Epithelial cell of proximal tubule (primary cell): ENCODE measurements at regions not wholly inside any gene's neighbourhood (a gene's known extent, or its start where the extent isn't known, plus 50 kb on each side); places are given as distances from the start of the nearest gene placed in this dataset.
"Not testable (repeated sequence)": the region's sequence is repeated elsewhere in the genome, so short reads cannot be mapped to it uniquely, and the experiment has no call there.

Experiments used
- DNase-seq: peaks from one replicate; pipeline ENCODE4 v3.0.0-alpha.2; 2011; ENCODE audit warnings: low read depth
- H3K4me3 ChIP-seq: 2 replicates; pipeline ENCODE4 v1.5.1; 2011; ENCODE audit warnings: low read depth, mild to moderate bottlenecking, low read length
- TF ChIP-seq, protein P1 (sequence below): conservative IDR thresholded peaks from 2 replicates; pipeline ENCODE4 v1.5.1; 2012; ENCODE audit warnings: low read depth, mild to moderate bottlenecking, low read length

DNA sequence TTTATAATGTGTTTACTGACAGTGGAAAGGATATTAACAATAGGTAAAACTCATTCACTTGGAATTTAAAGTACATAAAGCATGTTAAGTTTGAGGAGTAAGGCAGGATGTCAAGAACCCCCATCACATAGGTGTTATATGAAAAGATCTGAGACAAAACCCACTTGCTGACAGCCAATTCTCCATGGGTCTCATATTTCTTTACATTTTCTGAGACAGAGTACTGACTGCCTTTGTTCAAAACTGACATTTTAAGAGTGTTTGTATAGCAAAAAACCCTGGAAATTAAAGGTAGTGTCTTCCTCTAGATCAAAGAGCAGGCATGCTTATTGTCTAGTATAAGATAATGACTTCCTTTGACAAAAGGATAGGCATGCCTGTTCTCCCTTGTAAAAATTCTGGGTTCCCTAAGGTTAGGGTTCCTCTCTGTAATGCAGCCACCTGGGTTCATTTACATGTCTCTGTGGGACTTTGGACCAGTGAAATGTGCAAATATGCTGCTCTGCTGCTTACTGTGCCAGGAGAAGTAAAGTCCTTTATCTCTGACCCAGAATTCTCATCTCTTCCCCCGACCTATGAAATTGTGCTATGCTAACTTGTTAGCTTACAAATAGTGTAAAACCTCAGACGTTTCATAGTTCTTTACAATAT, 123.6 kb downstream of the PCDH18 start:
- TF ChIP-seq, protein P1, sequence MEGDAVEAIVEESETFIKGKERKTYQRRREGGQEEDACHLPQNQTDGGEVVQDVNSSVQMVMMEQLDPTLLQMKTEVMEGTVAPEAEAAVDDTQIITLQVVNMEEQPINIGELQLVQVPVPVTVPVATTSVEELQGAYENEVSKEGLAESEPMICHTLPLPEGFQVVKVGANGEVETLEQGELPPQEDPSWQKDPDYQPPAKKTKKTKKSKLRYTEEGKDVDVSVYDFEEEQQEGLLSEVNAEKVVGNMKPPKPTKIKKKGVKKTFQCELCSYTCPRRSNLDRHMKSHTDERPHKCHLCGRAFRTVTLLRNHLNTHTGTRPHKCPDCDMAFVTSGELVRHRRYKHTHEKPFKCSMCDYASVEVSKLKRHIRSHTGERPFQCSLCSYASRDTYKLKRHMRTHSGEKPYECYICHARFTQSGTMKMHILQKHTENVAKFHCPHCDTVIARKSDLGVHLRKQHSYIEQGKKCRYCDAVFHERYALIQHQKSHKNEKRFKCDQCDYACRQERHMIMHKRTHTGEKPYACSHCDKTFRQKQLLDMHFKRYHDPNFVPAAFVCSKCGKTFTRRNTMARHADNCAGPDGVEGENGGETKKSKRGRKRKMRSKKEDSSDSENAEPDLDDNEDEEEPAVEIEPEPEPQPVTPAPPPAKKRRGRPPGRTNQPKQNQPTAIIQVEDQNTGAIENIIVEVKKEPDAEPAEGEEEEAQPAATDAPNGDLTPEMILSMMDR = no peak
- DNase-seq = no peak
- H3K4me3 ChIP-seq = no peak overlapping the region

DNA sequence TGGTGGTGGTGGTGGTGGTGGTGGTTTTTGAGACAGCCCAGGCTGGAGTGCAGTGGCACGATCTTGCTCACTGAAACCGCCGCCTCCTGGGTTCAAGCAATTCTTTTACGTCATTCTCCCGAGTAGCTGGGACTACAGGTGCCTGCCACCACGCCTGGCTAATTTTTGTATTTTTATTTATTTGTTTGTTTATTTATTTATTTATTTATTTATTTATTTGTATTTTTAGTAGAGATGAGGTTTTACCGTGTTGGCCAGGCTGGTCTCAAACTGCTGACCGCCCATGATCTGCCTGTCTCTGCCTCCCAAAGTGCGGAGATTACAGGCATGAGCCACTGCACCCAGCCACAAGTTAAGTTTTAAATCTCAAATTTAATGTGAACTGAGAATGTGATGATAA, 126.5 kb downstream of the PCDH18 start:
- H3K4me3 ChIP-seq, DNase-seq: not testable (repeated sequence)

DNA sequence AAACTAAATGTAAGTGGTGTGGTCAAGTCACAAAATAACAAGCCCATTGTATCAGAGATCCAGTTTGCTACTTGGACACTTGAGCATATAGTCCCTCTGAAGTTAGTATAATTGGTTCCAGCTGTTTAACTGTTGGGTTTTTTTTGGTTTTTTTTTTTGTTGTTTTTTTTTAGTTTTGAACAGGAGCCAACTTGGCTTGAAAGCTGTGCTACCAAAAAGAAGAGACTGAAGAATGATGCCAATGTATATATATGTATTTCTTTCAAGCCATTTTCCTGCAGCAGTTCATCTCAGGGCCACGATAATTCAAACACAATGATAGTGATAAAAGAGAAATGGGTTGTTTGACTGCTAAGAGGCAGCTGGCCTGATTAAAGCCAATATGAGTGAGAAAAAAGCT, 138.3 kb downstream of the PCDH18 start:
- no peak for DNase-seq

DNA sequence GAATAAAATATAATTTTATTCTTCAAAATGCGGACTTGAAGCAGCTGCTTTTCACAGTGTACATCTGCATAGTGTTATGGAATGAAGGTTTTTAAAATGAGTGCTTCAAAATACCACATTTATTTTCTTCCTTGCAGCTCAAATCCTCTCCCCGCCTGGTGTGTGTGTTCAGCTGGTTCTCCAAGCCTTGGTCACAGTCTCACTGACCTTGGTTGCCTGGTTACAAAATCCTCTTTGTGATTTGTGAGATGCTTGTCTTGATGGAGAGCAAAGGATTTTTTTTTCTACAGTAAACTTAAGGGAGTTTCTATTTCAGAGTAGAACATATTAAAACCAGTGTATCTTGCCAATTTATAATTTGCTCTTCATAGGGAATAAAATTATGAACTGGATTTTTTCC, 139.2 kb downstream of the PCDH18 start:
- no peak overlapping the region for H3K4me3 ChIP-seq
- DNase-seq = no peak
- TF ChIP-seq, protein P1 = no peak

More for the DNA sequence above, 138.3 kb downstream of the PCDH18 start:
- TF ChIP-seq, protein P1 = no peak
- H3K4me3 ChIP-seq = no peak overlapping the region

DNA sequence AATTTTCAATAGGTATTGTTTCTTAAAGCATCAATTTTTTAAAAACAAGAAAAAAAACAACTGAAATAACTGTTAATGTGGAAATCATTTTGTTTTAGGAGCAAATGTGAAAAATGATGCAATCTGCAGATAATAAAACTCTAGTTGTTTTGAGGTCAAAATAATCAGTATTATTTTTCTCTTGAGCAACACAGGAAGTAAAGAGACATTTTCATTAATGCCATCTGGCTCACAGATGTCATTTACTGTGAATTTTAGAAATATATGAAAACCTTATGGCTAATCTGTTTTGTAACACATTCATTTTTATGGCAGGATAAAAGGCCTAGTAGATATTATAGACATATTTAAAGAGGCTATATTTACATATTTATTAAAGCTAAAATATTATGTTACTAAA, 141.6 kb downstream of the PCDH18 start:
- H3K4me3 ChIP-seq = no peak overlapping the region
- DNase-seq = no peak
- TF ChIP-seq, protein P1 = no peak

DNA sequence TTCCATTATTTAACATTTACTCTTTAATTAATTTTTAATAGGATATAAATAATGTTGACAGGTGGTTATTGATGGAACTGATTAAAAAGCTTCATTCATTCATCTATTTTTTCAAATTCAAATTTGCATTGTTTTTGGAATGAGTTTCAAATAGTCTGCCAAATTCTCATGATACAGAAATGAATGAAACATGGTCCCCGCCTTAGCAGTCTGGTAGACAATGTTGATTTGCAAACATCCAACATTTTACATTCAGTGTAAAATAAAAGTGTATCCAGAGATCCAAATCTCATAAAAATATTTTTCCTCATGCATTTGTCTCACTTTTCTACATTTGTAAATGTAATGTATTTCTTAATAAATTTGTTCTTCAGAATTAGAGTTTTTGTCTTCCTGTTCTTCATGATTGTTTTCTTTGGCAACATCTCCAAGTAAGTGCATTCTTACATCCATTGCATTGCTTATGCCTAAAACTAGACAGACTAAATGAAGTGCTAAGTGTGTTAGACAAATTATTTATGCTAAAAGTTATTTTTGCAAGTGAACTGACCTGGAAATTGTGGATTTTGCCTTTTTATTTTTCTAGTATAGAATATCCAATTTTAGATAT, 142.3 kb downstream of the PCDH18 start:
- H3K4me3 ChIP-seq = no peak overlapping the region
- TF ChIP-seq, protein P1 = no peak
- no peak for DNase-seq

DNA sequence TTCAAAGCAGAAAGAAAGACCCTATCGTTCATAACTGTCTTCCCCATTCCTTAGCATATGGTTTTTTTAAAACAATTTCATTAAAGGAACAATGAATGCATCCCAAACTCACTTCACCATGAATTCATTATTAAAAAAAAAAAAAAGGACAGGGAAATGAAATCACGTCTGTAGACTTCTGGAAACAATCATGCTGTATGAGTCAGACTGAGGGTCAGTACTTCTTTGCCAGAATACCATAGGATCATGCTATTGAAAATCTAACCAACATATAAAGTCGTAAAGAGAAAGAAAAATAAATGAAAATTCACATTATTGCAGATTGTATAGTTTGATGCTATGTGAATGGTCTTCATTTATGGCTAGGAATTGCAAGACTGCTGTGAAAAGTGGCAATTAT, 144.4 kb downstream of the PCDH18 start:
- DNase-seq = no peak
- no peak overlapping the region for H3K4me3 ChIP-seq

More for the DNA sequence above, 144.4 kb downstream of the PCDH18 start:
- TF ChIP-seq, protein P1 = no peak
